Mucosa of gallbladder (tissue), 1 donor: ENCODE measurements at regions not wholly inside any gene's neighbourhood (a gene's known extent, or its start where the extent isn't known, plus 50 kb on each side); places are given as distances from the start of the nearest gene placed in this dataset.

ENCODE experiments used
- DNase-seq: peaks from one replicate; pipeline ENCODE4 v3.0.0-alpha.2; 2020; ENCODE audit warnings: low spot score
- donor health status: DM: no; HTN: no; CAD: no.

DNA sequence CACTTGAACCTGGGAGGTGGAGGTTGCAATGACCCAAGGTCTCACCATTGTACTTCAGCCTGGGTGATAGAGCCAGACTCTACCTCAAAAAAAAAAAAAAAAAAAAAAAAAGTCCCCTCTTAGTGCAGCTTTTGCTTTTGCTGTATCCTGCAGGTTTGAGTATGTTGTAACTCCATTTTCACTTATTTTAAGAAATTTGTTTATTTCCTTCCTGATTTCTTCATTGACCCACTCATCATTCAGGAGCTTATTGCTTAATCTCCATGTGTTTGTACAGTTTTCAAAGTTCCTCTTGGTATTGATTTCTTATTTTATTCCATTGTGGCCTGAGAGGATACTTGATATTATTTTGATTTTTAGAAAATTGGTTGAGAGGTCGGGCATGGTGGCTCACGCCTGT is 50.9 kb upstream of the AK4 start:
- DNase-seq: no peak
